ENCODE measurements at regions not wholly inside any gene's neighbourhood (a gene's known extent, or its start where the extent isn't known, plus 50 kb on each side); places are given as distances from the start of the nearest gene placed in this dataset.

- Histone ChIP-seq H3K36me3 (ENCODE audit: control insufficient read depth in 2 of 2, insufficient read depth in 2 of 2, low read length in 2 of 2) (no peaks in the 10 kb centered on the region), H3K9me3 (ENCODE audit: control insufficient read depth in 2 of 2, low read length in 2 of 2) (no peaks in the 10 kb centered on the region), H3K4me1 (ENCODE audit: control insufficient read depth, insufficient read depth, low read length) (no peaks in the 10 kb centered on the region), H3K9ac (ENCODE audit: low read length in 2 of 2) (no peak overlapping the region), H3K27me3 (ENCODE audit: control insufficient read depth in 1 of 2, insufficient read depth in 2 of 2, low read length in 2 of 2) (no peaks in the 10 kb centered on the region), H3K27ac (ENCODE audit: low read length) (no peak overlapping the region), H3K4me3 (ENCODE audit: low read length in 2 of 2) (no peak overlapping the region)
Measured at GRCh38 chr1:105779727-105780126, 1276.7 kb upstream of the PRMT6 start.

GRCh38 chr1:105785021-105785420 is 1271.5 kb upstream of the PRMT6 start:
- Histone ChIP-seq H3K4me3 (ENCODE audit: low read length in 2 of 2) (no peak overlapping the region), H3K27ac (ENCODE audit: low read length) (no peak overlapping the region), H3K9ac (ENCODE audit: low read length in 2 of 2) (no peak overlapping the region), H3K4me1 (ENCODE audit: control insufficient read depth, insufficient read depth, low read length) (no peaks in the 10 kb centered on the region), H3K36me3 (ENCODE audit: control insufficient read depth in 2 of 2, insufficient read depth in 2 of 2, low read length in 2 of 2) (no peaks in the 10 kb centered on the region), H3K27me3 (ENCODE audit: control insufficient read depth in 1 of 2, insufficient read depth in 2 of 2, low read length in 2 of 2) (no peaks in the 10 kb centered on the region), H3K9me3 (ENCODE audit: control insufficient read depth in 2 of 2, low read length in 2 of 2) (no peaks in the 10 kb centered on the region)

DNA sequence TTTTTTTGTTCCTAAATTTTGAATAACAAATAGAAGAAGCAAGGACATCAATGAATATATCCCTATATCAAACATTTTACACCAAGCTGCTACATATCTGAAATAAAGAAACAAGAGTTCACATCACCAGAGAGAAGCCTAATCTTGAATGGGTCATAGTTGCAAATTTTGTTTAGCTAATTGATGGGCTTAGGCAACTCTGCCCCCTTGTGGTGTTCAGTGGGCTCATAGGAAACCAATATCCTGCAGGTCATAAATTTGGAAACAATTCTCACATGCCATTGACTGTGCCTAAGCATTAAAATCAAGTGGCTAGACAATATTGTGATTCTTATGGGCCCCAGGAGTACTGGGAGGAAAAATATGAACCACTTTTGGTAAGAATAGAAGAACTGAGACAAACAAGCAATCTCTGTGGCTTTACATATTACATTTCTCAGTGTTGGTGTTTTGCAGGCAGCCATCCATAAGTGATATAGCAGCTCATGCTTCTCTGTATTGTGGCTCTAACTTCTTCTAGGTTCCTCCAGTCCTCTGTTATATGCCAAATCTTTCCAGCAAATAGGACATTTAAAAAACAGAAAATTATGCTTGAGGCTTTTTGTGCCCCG is 1262.8 kb upstream of the PRMT6 start:
- Histone ChIP-seq H3K27me3 (ENCODE audit: control insufficient read depth in 1 of 2, insufficient read depth in 2 of 2, low read length in 2 of 2) (no peaks in the 10 kb centered on the region), H3K27ac (ENCODE audit: low read length) (no peak overlapping the region), H3K9ac (ENCODE audit: low read length in 2 of 2) (no peak overlapping the region), H3K36me3 (ENCODE audit: control insufficient read depth in 2 of 2, insufficient read depth in 2 of 2, low read length in 2 of 2) (no peaks in the 10 kb centered on the region), H3K4me3 (ENCODE audit: low read length in 2 of 2) (no peak overlapping the region), H3K4me1 (ENCODE audit: control insufficient read depth, insufficient read depth, low read length) (no peaks in the 10 kb centered on the region), H3K9me3 (ENCODE audit: control insufficient read depth in 2 of 2, low read length in 2 of 2) (no peaks in the 10 kb centered on the region)

GRCh38 chr1:105795741-105796140 is 1260.7 kb upstream of the PRMT6 start:
- Histone ChIP-seq H3K27me3 (ENCODE audit: control insufficient read depth in 1 of 2, insufficient read depth in 2 of 2, low read length in 2 of 2) (no peaks in the 10 kb centered on the region), H3K27ac (ENCODE audit: low read length) (no peak overlapping the region), H3K4me1 (ENCODE audit: control insufficient read depth, insufficient read depth, low read length) (no peaks in the 10 kb centered on the region), H3K9me3 (ENCODE audit: control insufficient read depth in 2 of 2, low read length in 2 of 2) (no peaks in the 10 kb centered on the region), H3K9ac (ENCODE audit: low read length in 2 of 2) (no peak overlapping the region), H3K36me3 (ENCODE audit: control insufficient read depth in 2 of 2, insufficient read depth in 2 of 2, low read length in 2 of 2) (no peaks in the 10 kb centered on the region), H3K4me3 (ENCODE audit: low read length in 2 of 2) (no peak overlapping the region)

DNA sequence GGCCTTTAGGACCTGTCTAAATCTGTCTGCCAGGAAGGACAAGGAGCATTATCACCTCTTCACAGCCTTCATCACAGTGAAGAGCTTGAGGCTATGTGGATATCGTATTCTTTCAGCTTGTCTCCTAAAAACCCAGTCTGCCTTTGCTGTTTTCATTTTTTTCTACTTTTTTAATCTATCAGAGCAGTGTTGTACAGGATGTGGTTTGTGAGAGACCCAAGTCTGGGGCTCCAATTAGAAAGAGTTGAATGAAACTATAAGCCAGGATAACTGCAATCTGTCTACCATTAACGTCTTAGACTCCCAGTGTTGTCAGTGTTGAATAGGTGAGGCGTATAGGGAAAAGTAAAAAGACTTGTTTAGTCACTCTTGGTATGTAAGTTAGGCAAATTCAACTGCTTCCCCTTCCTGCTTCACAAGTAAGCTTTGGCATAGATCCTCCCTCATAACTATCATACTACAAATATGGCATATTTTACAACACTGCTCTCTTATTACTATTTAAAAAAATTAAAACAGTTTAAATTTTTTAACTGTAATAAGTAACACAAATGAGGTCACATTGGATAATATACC is 1225.8 kb upstream of the PRMT6 start:
- no peak overlapping the region for H3K4me3 ChIP-seq (ENCODE audit: low read length in 2 of 2)
- no peaks in the 10 kb centered on the region for H3K27me3 ChIP-seq (ENCODE audit: control insufficient read depth in 1 of 2, insufficient read depth in 2 of 2, low read length in 2 of 2)
- H3K9me3 ChIP-seq (ENCODE audit: control insufficient read depth in 2 of 2, low read length in 2 of 2): no peaks in the 10 kb centered on the region
- H3K9ac ChIP-seq (ENCODE audit: low read length in 2 of 2): no peak overlapping the region
- H3K36me3 ChIP-seq (ENCODE audit: control insufficient read depth in 2 of 2, insufficient read depth in 2 of 2, low read length in 2 of 2): no peaks in the 10 kb centered on the region
- no peaks in the 10 kb centered on the region for H3K4me1 ChIP-seq (ENCODE audit: control insufficient read depth, insufficient read depth, low read length)
- no peak overlapping the region for H3K27ac ChIP-seq (ENCODE audit: low read length)

DNA sequence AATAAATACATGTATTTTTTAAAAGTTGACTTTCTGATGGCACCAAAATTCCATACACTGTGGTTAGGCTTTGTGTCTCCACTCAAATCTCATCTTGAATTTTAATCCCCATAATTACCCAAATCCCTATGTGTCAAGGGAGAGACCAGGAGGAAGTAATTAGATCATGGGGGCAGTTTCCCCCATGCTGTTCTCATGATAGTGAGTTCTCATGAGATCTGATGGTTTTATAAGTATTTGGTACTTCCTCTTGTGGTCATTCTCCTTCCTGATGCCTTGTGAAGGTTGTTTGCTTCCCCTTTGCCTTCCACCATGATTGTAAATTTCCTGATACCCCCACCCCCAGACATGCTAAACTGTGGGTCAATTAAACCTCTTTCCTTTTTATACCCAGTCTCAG is 1218.4 kb upstream of the PRMT6 start:
- Histone ChIP-seq H3K9ac (ENCODE audit: low read length in 2 of 2) (no peak overlapping the region), H3K4me3 (ENCODE audit: low read length in 2 of 2) (no peak overlapping the region), H3K4me1 (ENCODE audit: control insufficient read depth, insufficient read depth, low read length) (no peaks in the 10 kb centered on the region), H3K9me3 (ENCODE audit: control insufficient read depth in 2 of 2, low read length in 2 of 2) (no peaks in the 10 kb centered on the region), H3K27ac (ENCODE audit: low read length) (no peak overlapping the region), H3K36me3 (ENCODE audit: control insufficient read depth in 2 of 2, insufficient read depth in 2 of 2, low read length in 2 of 2) (no peaks in the 10 kb centered on the region), H3K27me3 (ENCODE audit: control insufficient read depth in 1 of 2, insufficient read depth in 2 of 2, low read length in 2 of 2) (no peaks in the 10 kb centered on the region)

GRCh38 chr1:105865546-105865945 is 1190.9 kb upstream of the PRMT6 start:
- Histone ChIP-seq H3K27me3 (ENCODE audit: control insufficient read depth in 1 of 2, insufficient read depth in 2 of 2, low read length in 2 of 2) (no peaks in the 10 kb centered on the region), H3K9ac (ENCODE audit: low read length in 2 of 2) (no peak overlapping the region), H3K4me1 (ENCODE audit: control insufficient read depth, insufficient read depth, low read length) (no peaks in the 10 kb centered on the region), H3K9me3 (ENCODE audit: control insufficient read depth in 2 of 2, low read length in 2 of 2) (no peaks in the 10 kb centered on the region), H3K36me3 (ENCODE audit: control insufficient read depth in 2 of 2, insufficient read depth in 2 of 2, low read length in 2 of 2) (no peaks in the 10 kb centered on the region), H3K27ac (ENCODE audit: low read length) (no peak overlapping the region), H3K4me3 (ENCODE audit: low read length in 2 of 2) (no peak overlapping the region)

DNA sequence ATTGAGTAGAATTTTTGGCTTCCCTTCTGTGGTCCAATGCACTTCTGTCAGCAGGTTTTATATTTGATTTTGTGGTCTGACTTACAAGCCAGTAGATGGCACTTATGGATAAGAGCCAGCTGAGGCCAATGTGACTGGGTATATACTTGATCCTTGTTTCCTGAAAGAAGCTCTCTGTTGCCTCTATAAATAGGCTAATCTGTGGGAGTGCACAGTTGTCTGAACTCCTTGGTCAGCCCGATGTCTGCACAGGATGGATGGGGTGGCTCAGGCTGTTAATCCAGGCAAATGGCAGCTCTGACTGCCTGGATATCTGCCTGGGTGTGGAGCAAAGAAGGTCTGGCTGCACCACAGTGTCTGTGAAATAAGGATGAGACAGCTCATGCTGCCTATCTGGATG is 1183.7 kb upstream of the PRMT6 start:
- no peak overlapping the region for H3K4me3 ChIP-seq (ENCODE audit: low read length in 2 of 2)
- no peaks in the 10 kb centered on the region for H3K36me3 ChIP-seq (ENCODE audit: control insufficient read depth in 2 of 2, insufficient read depth in 2 of 2, low read length in 2 of 2)
- no peak overlapping the region for H3K9ac ChIP-seq (ENCODE audit: low read length in 2 of 2)
- H3K27me3 ChIP-seq (ENCODE audit: control insufficient read depth in 1 of 2, insufficient read depth in 2 of 2, low read length in 2 of 2): no peaks in the 10 kb centered on the region
- no peak overlapping the region for H3K27ac ChIP-seq (ENCODE audit: low read length)
- H3K9me3 ChIP-seq (ENCODE audit: control insufficient read depth in 2 of 2, low read length in 2 of 2): no peaks in the 10 kb centered on the region
- no peaks in the 10 kb centered on the region for H3K4me1 ChIP-seq (ENCODE audit: control insufficient read depth, insufficient read depth, low read length)

- no peak overlapping the region for H3K27ac ChIP-seq (ENCODE audit: low read length)
- H3K4me1 ChIP-seq (ENCODE audit: control insufficient read depth, insufficient read depth, low read length): no peaks in the 10 kb centered on the region
- H3K36me3 ChIP-seq (ENCODE audit: control insufficient read depth in 2 of 2, insufficient read depth in 2 of 2, low read length in 2 of 2): no peaks in the 10 kb centered on the region
- no peak overlapping the region for H3K4me3 ChIP-seq (ENCODE audit: low read length in 2 of 2)
- H3K27me3 ChIP-seq (ENCODE audit: control insufficient read depth in 1 of 2, insufficient read depth in 2 of 2, low read length in 2 of 2): no peaks in the 10 kb centered on the region
- H3K9me3 ChIP-seq (ENCODE audit: control insufficient read depth in 2 of 2, low read length in 2 of 2): no peaks in the 10 kb centered on the region
- H3K9ac ChIP-seq (ENCODE audit: low read length in 2 of 2): no peak overlapping the region
Measured at GRCh38 chr1:105874621-105875020, 1181.9 kb upstream of the PRMT6 start.

- no peak overlapping the region for H3K9ac ChIP-seq (ENCODE audit: low read length in 2 of 2)
Measured at GRCh38 chr1:105886309-105886708, 1170.2 kb upstream of the PRMT6 start.

DNA sequence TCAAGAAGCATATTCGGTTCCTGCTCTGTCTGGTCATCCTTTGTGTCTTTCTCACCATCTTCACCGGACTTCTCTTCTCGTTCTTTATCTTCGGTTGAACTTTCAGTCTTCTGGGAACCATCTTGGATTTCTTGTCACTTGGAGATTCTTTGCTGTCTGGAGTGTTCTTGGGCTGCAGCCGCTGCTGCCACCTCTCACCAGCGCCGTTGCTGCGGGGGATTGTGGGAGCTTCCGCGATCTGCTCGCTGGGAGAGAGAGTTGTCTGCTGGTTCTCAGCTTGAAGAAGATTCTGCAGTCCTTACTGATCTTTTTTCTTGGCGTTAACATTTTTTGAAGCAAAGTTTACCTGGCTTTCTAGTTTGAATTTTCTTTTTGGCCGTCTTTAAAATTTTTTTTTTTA is 1165.2 kb upstream of the PRMT6 start:
- H3K36me3 ChIP-seq (ENCODE audit: control insufficient read depth in 2 of 2, insufficient read depth in 2 of 2, low read length in 2 of 2): no peaks in the 10 kb centered on the region
- H3K4me1 ChIP-seq (ENCODE audit: control insufficient read depth, insufficient read depth, low read length): no peaks in the 10 kb centered on the region
- H3K4me3 ChIP-seq (ENCODE audit: low read length in 2 of 2): no peak overlapping the region
- H3K27ac ChIP-seq (ENCODE audit: low read length): no peak overlapping the region
- H3K9ac ChIP-seq (ENCODE audit: low read length in 2 of 2): no peak overlapping the region
- no peaks in the 10 kb centered on the region for H3K27me3 ChIP-seq (ENCODE audit: control insufficient read depth in 1 of 2, insufficient read depth in 2 of 2, low read length in 2 of 2)
- no peaks in the 10 kb centered on the region for H3K9me3 ChIP-seq (ENCODE audit: control insufficient read depth in 2 of 2, low read length in 2 of 2)

More at GRCh38 chr1:105886309-105886708, 1170.2 kb upstream of the PRMT6 start:
- Histone ChIP-seq H3K4me1 (ENCODE audit: control insufficient read depth, insufficient read depth, low read length) (no peaks in the 10 kb centered on the region), H3K4me3 (ENCODE audit: low read length in 2 of 2) (no peak overlapping the region), H3K27ac (ENCODE audit: low read length) (no peak overlapping the region), H3K36me3 (ENCODE audit: control insufficient read depth in 2 of 2, insufficient read depth in 2 of 2, low read length in 2 of 2) (no peaks in the 10 kb centered on the region), H3K27me3 (ENCODE audit: control insufficient read depth in 1 of 2, insufficient read depth in 2 of 2, low read length in 2 of 2) (no peaks in the 10 kb centered on the region), H3K9me3 (ENCODE audit: control insufficient read depth in 2 of 2, low read length in 2 of 2) (no peaks in the 10 kb centered on the region)

All from stomach smooth muscle (tissue), 2 donors.